Uterus (tissue), 2 donors: ENCODE measurements at regions not wholly inside any gene's neighbourhood (a gene's known extent, or its start where the extent isn't known, plus 50 kb on each side); places are given as distances from the start of the nearest gene placed in this dataset.

Source experiments
- POLR2A ChIP-seq, 2 donors: fragments of 450-650 bp; IDR thresholded peaks; one replicate each; pipeline ENCODE4 v1.6.1; 2016; ENCODE audit warnings: antibody characterized with exemption in 2 of 2, mild to moderate bottlenecking in 1 of 2, moderate library complexity in 1 of 2
- TF ChIP-seq, protein P1 (sequence below), 4 experiments: fragments of 200-600 bp in 2 of 4; fragments of 450-650 bp in 2 of 4; sonication (generic) in 2 of 4; IDR thresholded peaks; one replicate each; pipeline ENCODE4 v1.5.1; 2016 to 2019; ENCODE audit warnings: antibody characterized with exemption in 4 of 4, mild to moderate bottlenecking in 2 of 4, moderate library complexity in 1 of 4

DNA sequence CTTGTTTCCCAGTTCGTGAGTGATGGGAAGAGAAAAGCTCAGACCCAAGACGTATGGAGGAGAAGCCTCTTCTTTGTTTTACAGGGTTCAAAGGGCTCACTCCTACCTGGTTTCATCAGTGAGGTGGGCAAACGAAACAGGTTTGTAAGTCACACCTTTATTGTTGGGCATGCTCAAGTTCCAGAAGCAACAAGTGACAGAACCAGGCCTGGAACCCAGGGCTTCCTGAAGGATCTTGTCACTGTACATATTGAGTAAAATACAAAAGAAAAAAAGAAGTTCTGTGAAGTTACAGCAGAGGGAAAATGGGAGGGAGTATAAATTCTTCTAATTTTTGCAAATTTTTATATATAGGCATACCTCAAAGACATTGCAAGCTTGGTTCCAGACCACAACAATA is 320.9 kb upstream of the PROX1 start:
- no peak for TF ChIP-seq POLR2A (IDR thresholded peaks at IDR 0.05)
- TF ChIP-seq, protein P1, sequence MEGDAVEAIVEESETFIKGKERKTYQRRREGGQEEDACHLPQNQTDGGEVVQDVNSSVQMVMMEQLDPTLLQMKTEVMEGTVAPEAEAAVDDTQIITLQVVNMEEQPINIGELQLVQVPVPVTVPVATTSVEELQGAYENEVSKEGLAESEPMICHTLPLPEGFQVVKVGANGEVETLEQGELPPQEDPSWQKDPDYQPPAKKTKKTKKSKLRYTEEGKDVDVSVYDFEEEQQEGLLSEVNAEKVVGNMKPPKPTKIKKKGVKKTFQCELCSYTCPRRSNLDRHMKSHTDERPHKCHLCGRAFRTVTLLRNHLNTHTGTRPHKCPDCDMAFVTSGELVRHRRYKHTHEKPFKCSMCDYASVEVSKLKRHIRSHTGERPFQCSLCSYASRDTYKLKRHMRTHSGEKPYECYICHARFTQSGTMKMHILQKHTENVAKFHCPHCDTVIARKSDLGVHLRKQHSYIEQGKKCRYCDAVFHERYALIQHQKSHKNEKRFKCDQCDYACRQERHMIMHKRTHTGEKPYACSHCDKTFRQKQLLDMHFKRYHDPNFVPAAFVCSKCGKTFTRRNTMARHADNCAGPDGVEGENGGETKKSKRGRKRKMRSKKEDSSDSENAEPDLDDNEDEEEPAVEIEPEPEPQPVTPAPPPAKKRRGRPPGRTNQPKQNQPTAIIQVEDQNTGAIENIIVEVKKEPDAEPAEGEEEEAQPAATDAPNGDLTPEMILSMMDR (IDR thresholded peaks at IDR 0.05), result no peak
